HG02759 (cell line): ENCODE measurements at regions not wholly inside any gene's neighbourhood (a gene's known extent, or its start where the extent isn't known, plus 50 kb on each side); places are given as distances from the start of the nearest gene placed in this dataset.

Experiments
- ATAC-seq: cut with Tn5 transposase; IDR thresholded peaks from one replicate; pipeline ENCODE4 v1.9.1; 2021; ENCODE audit warnings: mild to moderate bottlenecking, moderate library complexity; ENCODE audit not compliant: unreplicated experiment

DNA sequence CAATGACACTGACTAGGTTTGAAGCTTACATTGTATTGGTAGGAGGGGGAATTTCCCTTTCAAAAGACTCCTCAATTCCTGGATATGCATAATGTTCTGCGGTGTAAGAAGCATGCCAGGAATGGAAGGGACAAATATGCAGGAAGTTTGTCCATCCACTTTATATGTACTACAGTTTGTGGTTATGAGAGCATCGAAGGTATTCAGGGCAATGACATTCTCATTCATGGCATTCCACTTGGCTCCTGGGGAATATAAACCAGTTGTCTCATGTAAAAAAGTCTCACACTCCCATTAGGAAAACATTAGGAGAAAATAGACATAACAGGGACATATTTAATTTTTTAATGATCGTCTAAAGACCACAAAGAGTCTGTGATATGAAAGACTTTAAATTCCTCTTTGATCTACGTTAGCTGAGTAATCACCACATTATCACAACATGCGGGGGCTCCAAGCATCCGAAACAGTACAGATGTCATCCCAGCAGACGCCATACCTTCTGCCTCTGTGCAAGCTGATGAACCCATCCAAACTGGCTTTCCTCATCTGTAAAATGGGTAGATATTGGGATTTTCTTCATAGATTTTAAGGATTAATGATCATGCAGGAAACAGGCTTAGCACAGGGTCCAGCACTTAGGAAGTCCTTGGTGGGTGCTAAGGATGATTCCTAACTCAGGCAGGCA lies 675.3 kb downstream of the INHBA start:
- ATAC-seq = no peak

DNA sequence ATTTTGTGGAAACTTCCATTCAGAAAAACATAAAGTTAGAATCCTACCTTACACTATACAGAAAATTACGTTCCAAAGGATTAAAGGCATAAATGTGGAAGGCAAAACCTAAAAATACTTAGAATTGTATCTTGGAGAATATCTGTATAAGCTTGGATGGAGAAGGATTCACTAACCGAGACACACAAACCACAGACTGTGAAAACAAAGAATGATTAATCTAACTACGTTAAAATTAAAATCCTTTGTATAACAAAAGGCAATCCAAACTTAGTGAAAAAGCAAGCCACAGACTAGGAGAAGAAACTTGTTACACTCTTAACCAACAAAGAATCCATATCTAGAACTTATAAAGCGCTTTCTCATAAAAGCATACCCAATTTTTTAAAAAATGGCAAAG lies 678.8 kb downstream of the INHBA start:
- no peak for ATAC-seq

DNA sequence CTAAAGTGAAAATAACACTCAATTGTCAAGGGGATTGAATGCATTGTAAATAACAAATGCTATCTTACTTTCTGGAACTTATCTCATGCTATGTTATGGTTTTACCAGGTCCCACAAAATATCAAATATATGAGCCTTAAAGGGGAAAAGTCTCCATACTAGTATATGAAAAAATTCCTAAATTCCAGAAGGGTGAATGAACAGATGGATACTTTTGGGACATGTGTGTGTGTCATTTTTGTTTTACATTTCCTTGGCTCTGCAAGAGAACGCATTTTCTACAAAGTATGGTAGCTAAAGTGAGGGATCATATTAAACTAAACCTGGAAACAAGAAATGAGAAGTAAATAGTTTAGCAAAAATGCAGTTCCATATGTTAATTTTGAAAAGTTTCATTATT lies 682.8 kb downstream of the INHBA start:
- ATAC-seq = no peak

DNA sequence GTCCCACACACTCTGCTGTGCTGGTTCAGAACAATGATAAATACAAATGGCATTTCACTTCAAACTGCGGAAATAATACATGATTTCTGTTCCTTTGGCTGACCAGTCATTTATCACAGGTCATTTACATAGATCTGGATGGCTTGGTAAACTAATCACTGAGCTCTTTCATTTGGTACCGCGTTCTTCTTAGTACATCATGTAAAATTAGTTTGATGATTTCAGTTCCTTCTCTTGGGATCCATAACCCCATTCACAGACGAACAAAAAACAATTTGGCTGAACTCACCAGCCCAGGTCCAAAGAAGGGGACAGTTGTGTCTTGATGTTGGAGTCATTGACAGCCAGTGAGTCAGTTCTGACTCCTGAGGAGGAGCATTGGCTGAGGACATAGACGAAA lies 689.8 kb downstream of the INHBA start:
- no peak for ATAC-seq

DNA sequence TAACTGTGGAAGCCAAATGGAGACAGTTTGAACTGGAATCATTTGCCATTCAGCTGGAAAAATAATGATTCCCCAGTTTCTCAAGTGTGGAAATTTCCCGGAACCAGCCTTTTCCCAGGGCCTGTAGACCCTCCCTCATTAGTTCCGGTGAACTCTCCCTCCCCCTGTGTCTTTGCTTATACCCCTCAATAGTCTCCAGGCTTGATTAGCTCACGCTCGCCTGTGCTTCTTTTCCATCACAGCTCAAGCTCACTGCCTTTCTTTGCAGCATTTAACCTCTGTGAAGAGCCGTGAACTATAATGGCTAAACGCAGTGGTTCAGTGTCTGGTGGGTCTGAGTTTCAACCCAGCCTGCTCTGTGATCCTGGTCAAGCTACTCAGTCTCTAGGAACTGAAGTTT lies 690.8 kb downstream of the INHBA start:
- ATAC-seq = no peak

DNA sequence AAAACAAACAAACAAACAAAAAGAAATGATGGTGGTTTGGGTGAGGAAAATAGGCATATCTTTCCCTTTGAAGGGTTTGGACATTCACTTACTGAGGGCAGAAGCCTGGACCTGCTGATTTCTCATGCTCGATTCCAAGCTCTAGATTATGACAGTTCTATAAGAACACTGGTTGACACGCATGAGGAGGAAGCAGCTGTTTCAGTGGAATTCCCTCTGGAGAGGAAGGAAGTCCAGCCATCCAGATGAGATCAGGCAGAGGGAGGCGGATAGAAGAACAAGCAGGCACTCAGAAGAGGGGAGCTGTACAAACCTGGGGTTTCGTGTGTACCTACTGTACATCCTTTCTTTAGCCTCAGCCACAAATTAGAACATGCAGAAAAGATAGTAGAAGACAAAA lies 691.9 kb downstream of the INHBA start:
- no peak for ATAC-seq

DNA sequence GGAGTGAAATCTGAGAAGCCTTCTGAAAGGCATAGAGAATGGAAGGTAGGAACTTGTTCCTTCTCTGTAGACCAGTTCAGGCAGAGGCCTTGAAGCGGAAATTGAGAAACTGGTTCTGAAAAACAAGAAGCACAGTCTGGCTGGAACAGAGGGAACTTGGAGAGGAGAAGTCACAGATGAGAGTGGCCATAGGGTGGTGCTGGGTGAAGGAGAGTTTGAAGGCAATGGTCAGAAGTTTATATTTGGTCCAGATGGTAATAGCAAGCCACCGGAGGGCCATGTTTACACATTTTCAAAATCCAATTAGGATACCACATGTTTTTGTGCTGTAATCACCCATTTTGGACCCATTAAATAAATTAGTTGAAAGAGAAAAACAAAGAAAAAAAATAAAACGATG lies 692.5 kb downstream of the INHBA start:
- ATAC-seq = no peak

DNA sequence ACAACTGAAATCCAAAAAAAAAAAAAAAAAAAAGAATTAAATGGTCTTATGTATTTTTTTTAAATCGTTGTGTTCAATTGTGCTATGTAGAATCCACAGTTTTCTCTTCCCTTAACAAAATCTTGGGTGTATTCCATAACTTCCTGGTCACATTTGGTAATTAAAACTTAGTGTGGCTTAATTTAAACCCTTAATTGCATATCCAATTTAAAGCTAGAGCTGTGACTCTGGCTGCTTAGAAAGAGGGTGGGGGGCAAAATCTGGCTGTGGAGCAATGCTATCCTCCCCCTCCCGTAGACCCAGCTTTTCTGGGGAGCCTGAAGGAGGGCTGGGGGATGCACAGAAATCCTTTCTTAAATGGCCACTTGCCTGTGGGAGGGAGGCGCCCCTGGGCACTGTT lies 695.1 kb downstream of the INHBA start:
- ATAC-seq = no peak

DNA sequence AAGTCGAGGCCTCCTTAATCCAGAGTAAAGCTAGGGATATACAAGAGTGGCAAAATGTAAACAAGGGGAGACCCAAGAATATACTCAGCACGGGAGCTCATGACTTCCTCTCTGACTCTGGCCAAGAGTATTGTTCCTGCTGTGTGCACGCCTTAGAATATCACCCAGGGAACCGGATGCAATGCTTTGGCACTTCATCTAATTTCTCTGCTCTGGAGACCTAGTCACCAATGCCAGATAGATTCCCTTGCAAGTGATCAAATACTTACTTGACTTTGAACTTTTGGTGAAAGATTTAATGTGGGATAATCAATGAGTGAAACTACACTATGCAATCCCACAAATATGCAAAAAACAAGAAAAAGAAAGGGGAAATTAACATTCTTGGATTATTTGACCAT lies 695.5 kb downstream of the INHBA start:
- ATAC-seq = no peak

DNA sequence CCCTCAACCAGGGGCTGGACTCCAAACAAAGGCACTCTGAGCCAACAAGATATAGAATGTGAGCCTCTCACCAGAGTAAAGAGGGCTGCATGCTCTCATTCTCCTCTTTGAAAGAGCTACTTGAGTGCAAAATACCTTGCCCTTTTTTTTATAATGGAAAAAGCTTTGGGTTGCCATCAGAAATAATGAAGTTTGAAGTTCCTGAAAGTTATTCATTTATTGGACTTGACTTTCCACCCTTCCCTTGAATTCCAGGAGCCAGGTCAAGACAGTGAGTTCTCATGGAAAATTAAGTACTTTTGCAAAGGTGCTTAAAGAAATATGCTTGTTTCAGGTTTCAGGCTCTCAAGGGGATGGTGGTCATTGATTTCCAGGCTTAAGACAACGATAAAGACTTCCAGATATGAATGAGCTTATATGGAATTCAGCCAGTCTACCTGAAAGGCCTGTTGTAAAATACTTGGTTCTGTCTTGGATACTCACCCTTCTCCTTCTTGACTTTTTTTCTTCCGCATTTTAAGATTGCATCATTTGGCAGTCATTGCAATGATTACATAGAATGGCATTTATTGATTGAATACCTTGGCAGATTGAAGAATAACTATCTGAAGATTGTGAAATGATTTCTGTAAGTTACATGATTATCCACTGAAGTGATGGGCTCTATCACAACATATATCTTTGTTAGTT lies 696.4 kb downstream of the INHBA start:
- no peak for ATAC-seq

DNA sequence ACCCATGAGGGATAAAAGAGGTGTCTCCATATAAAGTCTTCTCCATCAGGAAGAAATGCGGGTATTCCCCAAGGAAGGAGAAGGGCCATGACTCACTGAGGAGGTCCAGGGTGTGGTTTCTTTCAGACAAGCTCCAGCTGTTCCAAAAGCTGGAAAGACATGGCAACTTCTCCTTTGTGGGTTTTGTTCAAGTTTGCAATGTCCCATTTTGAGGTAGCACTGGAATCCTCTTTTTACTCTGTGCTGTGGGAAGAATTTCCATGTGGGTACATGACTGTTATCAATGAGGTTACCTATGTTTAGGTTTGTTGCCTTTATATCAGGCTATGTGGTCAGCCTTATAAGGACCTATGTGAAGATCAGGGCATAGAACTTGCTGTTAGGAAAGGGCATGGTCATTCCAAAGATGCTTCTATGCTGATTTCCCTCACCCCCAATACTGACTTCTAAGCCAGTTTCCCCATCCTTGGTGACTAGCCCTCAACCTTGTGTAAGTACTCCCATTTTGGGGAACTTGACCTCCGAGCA lies 697.5 kb downstream of the INHBA start:
- ATAC-seq = no peak

DNA sequence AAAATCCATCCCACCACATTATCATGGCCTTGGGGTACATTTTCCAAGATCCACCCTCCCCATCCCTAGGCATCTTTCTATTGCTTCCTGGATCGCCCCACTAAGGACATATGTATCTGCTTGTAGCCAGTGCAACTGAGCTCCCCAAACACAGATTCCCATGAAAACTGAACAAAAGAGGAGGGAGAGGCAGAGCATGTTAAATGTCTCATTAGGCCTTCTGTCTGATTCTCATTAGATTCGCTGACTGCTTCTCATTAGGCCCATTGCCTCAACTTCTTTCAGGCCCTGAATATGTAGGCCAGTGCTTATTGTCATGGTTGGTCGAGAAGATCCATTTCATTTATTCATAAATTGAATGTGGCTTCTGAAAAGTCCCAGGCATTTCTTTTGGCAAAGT lies 698.9 kb downstream of the INHBA start:
- ATAC-seq = no peak

DNA sequence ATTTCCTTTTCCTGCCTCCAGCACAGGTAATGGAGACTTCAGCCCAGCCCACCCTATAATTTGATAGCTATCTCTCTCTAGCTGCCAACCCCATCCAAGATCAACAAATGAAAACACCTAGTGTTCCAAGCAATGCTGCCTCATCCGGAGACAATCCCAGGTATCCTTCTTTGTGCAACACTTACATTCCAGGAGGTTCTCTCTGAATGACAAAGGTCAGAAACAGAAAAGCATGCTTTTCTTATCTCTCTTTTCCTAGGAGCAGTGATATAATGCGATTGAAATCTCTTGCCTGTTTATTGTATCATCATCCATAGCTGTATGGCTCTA lies 699.3 kb downstream of the INHBA start:
- no peak for ATAC-seq

DNA sequence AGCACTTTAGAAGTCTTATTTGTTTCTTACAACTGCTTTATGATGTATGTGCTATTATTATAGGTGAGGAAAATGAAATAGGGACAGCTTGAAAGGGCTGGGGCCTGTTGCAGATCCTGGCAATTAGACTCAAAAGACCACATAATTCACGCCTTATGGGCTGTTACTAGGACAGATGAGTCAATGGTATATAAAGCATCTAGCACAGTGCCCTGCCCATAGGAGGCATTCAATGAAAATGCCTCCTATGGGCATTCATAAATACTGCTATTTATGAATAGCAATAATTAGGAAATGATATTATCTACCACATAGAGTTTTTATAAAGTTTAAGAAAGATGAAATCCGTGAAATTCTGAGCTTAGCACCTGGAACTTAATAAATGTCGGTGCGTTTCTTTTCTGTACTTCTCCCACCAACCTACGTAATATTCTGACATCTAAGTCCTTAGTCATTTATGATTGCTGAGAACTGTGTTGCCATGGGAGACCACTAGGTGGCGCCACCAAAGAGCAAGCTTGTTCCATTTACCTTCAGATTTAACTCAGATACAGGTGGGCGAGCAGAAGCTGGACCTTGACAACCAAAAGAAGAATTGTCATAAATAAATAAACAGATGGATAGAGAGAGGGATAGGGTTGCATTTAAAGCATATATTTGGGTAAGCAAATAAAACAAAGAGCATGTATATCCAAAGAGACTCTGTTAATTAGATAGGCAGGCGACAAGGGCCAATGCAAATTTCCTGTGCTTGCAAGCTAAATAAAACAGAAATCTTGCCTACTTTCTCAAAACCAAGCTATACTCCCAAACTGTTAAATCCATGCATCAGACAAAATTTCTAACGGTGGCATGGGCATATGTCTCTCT lies 699.9 kb downstream of the INHBA start:
- no peak for ATAC-seq

DNA sequence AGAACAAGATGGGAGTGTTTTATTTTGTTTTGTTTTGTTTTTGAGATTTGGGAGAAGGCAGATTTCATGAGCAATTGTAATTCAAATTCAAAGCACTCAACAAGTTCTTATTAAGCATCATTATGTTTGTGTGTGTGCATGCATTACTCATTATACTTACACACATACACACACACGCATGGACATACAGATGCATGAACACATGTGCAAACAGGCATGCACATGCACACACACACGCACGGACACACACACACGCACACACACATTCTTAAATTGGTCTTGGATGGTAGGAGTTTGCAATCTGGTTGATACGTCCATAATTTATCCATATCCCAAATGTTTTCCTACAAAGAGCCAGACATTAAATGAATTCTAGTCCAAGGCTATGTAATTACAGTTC lies 702.8 kb downstream of the INHBA start:
- no peak for ATAC-seq

DNA sequence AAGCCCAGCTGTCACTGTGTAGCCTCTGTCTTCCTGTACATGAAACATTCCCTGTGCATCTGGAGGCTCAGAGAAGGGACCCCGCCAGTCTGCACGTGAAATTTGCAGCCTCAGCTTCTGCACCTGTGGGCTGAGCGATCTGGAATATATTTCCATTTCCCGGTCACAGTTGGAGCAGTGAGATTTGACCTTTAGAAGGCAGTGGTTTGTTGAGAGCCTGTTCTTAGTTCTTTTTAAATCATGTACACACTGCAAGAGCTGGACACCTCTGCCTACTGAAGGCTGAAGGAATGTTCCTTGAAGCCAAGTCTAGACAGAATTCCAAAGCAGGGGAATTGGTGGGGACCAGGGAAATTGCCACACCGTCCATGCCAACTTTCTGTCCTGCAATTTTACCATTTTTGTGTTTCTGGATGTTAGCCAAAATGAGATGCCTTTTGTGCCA lies 706.6 kb downstream of the INHBA start:
- no peak for ATAC-seq

DNA sequence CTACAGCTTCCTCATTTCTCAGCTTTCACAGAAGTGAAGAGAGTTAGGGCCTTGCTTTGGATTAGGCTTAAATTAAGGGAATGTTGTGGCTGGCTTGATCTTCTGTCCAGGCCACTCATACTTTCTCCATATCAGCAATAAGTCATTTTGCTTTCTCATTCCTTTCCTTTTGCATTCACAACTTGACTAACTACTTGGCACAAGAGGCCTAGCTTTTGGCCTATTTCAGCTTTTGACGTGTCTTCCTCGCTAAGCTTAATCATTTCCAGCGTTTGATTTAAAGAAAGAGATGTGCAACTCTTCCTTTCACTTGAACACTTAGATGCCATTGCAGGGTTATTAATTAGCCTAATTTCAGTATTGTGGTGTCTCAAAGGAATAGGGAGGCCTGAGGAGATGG lies 712.0 kb downstream of the INHBA start:
- no peak for ATAC-seq

DNA sequence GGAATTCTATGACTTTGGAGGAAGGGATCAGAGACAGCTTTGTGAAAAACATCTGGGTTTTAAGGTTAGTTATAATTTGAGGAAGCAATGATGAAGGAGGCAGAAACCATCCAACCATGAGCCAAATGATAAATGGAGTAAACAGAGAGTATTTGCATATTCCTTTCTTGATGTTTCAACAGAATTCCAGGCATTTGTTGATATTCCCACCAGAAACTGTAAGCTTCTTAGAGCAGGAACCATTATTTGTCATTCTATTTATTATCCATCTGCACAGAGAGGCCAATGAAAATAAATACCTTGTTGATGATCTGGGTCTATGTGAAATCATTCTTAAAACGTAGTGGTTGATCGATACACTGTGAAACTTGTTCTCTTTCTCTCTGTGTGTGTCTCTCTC lies 715.3 kb downstream of the INHBA start:
- ATAC-seq = no peak

DNA sequence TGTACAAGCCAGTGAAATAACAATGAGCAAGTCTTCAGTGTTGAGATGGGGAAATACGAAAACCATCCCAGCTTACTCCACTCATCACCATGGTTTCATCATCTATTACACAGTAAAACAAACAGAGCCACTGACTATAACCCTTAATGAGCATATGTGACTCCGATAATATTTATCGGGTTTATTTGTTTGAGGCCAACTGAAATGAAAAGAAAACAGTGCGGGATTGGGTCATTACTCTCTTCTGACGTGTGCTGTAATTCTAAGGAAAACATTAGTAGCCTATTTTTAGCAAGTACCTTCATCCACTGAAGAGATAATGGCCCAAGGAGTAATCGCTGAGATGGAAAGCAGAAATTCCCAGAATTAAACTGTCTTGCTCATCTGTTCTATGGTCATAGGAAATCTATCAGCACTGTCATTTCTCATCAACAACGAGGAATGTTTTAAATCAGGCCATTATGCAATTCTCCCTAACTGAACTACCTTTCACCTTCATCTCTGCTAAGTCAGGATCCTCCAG lies 716.5 kb downstream of the INHBA start:
- ATAC-seq = no peak

DNA sequence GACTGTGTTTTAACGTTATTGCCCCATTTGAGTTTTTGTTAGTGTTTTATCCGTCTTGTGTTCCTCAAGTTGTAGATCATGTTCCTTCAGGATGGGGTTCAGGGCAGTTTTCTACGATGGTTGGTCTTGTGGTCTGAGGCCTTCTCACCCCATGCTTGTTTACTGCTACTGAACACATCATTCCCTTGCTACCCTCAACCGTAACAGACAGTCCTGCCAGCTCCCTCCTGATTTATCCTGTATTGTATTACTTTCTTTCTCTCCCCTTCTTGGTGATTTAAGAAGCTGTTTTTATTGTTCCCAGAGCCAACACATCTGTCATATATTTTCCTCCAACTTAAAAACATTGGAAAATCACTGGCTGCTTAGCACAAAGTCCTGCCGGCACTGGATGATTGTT lies 719.8 kb downstream of the INHBA start:
- no peak for ATAC-seq

DNA sequence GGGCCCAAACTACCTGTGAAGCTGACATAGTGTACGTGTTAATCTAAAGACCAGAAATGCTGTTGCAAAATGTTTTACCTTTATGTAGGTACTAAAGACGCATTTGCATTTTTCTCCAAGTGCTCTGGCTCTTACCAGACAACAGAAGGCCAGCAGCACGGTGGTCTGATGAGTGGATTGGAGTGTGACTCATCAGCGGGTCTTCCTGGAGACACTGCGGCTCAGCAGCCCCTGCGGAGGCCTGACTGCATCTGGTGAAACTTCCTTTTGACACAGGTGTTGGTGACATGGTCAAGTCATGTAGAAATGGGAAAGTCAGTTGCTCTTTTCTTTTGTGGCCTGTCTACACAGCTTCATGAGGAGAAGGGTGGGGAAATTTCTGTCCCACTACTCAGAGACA lies 723.6 kb downstream of the INHBA start:
- ATAC-seq = no peak

DNA sequence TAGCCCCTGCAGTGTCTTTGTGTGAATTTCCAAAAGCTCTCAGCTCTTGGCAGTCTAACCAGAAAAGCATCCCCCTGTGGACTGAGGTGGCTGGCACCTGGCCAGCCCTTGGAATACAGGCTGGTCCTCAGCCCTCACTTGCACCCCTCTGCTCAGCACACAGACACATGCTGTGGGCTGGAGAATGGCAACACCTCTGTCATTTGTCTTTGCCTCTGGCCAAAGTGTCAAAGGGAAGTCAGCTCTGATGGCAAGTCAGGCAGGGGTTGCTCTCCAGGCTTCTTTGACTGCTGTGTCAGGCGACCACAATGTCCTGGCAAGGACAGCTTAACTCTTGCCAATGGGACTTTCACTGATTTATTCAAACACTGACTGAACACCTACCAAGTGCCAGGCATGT lies 724.8 kb downstream of the INHBA start:
- ATAC-seq = no peak
